GM18507 (cell line): ENCODE measurements at regions not wholly inside any gene's neighbourhood (a gene's known extent, or its start where the extent isn't known, plus 50 kb on each side); places are given as distances from the start of the nearest gene placed in this dataset.

Source experiments
- DNase-seq: peaks from one replicate; pipeline ENCODE4 v3.0.0; 2011; ENCODE audit warnings: low read depth; ENCODE audit not compliant: insufficient read length; ENCODE audit errors: extremely low spot score
- FAIRE-seq: peaks from 2 replicates; lab custom pipeline; 2011; peaks lifted over from hg19 to GRCh38; lab: Jason Lieb, UNC

DNA sequence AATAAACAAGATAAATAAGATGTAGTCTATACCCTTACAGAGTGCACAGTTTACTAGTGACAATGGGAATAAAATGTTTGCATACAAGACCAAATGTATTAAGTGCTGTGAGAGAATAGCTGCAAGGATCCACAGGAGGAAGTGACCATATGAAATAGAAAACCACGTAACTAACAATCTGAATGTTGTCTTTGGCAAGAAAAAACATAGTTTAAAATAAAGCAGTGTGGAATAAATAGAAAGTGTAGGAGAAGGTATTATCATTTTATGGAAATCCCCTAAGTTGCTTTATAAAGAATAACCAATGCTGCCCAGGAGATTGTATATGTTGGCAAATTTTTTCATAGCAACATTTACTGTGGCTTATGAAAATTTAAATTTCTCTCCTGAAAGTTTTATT lies 116.1 kb downstream of the PCDH7 start:
- DNase-seq, result no peak
- no peak for FAIRE-seq

DNA sequence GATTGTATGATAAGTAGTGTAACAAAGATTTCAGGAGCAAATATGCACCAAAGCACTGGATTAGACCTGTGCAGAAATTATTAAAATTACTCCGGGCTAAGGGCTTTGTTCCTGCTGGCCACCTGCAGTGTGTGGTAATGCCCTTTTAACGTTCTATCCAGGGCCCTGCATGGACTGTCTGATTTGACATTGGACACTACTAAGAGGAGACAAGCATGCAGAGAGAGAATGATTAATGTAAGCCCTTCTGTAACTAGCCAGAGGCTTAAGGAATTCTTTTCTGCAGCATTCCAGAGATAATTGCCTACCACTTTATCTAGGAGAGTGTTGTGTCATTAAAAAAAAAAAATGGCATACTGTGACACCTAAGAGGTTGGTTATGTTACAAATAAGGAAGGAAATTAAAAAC lies 117.0 kb downstream of the PCDH7 start:
- no peak for FAIRE-seq

DNA sequence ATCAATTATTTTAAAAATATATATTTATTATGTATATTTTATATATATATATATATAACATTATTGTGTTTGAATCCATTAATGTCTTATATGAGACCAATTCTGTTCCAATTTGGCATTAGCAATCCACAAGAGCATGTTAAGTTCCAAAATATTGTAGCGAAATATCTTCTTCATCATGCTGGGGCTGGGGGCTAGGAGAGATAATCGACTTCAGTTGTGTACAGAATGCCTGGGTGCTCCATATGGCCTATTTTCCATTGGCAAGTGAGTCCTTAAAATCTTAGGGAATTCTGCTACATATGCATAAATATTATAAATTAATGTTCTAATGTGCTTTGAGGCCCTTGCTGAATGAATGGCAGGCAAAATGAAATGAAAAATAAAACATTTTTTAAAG lies 117.7 kb downstream of the PCDH7 start:
- FAIRE-seq, result no peak
- DNase-seq, result no peak

More for the DNA sequence above, 117.0 kb downstream of the PCDH7 start:
- no peak for DNase-seq

DNA sequence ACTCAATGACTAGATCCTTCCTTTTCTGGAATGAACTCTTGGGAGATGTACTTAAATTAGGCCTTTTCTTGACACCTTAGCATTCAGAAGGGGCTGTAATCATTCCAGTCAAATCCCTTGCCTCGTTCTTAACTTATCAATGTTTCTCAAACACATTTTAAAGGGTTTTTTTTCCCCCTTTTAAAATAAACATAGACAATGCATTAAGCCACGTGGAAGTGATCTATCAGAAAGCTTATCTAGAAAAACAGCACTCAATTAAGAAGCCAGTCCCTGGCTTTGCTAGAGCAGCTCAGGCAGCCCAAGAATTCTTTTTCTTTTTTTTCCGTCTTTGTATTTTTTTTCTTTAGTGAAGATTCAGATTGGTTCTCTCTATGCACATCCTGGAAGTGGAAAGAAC lies 118.2 kb downstream of the PCDH7 start:
- FAIRE-seq (no peak), DNase-seq (no peak)

DNA sequence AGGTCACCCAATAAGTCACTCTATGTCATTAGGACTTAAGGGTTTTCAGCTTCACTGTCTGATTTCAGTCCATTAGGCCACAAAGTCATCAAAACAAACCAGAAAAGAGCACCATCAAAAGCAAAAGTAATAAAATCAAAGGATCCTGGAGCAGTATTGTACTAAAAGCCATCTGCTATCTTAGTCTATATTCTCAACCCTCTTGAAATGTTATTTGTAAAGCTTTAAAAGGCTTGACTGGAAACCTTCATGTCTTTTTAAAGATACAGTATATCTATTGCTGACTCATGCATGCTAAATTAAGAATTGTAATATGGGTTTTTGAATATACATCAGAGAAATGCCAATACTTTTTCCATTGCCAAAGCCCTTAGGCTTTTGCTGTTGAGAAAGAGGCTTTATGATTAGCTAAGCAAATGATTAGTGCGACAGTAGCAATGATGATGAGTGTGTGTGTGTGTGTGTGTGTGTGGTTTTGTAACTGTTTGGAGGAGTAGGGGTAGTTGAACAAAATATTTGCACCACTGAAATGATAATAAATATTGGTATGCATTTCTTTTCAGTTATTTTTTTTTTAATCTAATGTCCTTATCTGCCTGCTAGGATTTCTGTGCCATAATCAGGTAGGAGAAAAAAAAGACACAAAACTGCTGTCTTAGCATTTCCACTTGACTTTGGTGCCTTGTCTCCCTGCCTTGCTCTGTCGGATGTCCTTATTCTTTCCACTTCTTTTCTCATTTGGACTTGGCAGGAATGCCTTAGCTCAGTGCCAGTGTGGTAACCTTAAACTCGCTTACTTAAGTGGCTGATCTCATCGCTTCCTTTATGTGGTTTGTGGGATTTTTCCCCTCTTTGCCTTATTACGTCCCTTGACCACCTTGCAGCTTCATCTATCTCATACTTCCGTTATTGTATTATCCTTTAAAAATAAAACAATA lies 119.7 kb downstream of the PCDH7 start:
- DNase-seq (no peak), FAIRE-seq (no peak)

DNA sequence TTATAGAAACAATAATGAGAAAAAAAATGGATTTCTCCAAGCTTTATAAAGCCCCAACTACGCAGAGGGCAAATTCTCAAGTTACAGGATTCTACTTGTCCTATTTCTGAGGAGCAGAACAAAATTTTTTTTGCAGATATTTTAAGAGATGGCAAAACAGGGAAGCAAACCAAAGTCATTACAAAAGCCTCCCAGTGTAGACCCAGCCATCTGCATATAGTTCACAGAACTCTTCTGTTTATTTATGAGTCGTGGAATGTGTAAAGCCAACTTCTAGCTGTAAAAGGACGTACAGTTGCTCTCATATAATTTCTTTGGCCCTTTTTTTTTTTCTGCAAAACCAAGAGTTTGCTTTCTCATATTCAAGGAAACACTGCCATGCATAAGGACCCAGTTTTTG lies 120.4 kb downstream of the PCDH7 start:
- DNase-seq (no peak), FAIRE-seq (no peak)

DNA sequence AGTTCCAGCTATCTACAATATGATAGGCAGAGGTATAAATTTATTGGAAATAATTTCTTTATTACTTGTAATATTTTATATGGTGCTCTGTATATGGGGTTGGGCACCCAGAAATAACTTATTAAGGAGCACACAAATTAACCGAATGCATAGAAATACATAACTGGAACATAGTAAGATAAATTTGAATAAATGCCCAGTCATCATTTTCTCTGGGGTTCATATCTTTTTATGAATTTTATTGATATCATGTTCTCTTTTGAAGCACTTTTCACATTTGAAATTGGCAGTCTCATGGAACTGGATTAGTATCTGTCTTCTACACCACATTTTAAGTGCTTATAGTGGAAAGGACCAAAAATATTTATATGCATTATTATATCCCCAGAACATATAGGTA lies 122.0 kb downstream of the PCDH7 start:
- no peak for DNase-seq
- no peak for FAIRE-seq

DNA sequence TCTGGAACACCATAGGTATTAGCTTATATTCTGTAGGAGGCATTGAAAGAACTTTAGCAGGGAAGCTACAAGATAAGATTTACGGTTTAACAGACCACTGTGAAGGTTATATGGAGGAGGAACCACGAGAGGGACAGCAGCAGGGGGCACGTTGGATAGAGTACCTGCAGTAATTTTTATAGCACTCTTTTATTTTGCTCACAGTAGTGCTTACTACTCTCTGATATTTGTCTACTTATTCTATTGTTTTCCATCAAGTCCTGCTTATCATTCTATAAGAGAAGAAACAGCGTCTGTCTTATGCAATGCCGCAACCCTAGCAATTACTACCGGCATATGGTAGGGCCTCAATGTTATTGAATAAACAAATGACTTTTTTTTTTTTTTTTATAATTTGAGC lies 122.5 kb downstream of the PCDH7 start:
- no peak for FAIRE-seq
- DNase-seq, result no peak

DNA sequence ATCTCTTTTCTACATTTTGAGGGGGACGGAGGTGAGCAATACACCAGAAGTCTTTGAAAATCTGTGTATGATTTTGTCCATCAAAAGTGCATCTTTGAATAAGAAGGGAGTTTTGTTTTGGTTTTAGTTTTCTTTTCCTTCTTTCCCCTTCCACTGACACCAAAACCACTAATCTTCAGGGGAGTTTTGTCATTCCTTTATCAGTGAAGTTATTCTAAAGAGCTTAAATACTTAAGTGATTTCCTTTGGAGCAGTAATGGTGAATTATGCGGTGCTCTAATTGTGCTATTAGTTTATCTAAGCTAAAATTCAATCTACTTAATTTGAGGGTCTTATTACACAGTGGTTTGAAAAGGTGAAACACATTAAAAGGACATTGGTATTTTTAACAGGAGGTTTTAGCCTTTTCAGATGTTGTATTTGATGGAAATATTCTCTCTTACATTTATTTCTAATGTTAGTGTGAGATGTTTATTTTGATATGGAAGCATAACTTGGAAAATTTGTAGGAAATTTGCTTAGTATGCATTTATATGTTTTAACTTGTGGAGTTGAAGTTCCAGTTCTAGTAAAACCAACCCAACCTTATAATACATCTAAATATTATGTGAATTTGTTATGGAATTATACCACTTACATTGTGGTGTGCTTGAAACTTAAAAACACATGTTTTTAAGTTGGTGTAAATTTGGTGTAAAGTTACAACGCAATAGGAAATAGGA lies 124.9 kb downstream of the PCDH7 start:
- DNase-seq, result no peak
- no peak for FAIRE-seq

DNA sequence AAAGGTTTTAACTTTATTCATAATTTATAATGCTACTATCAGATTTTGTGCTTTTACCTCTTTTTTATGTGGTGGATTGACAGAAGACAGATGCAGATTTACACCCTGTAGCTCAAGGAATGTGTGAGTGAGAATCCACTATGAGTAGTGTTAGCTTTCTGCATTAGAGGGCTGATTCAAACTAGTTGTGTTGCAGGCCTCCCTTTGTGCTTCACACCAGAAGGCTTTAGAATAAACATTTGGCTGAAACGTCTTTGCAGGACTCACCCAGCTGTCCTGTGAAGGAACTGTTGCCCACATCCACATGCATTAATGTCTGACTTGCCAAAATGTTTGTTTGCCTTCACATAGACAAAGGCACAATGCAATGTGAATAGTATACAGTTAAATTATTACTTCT lies 127.0 kb downstream of the PCDH7 start:
- FAIRE-seq (no peak), DNase-seq (no peak)

DNA sequence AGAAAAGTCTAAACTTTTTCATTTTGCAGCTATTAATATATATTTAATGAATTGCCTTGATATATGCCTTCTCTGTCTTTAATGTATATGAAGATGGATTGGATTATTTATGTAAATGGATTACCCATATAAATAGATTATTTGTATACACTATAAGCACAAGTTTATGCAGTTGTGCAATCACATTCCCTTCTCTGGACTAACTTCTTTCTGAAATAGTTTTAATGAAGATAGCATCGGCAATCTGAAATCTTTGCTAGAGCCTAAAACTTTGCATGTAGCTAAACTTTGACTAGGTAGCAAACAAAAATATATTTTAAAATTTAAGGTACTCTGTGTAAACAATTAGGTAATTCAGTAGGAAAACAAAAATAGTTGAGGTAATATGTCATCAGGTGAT lies 127.8 kb downstream of the PCDH7 start:
- FAIRE-seq (no peak), DNase-seq (no peak)

DNA sequence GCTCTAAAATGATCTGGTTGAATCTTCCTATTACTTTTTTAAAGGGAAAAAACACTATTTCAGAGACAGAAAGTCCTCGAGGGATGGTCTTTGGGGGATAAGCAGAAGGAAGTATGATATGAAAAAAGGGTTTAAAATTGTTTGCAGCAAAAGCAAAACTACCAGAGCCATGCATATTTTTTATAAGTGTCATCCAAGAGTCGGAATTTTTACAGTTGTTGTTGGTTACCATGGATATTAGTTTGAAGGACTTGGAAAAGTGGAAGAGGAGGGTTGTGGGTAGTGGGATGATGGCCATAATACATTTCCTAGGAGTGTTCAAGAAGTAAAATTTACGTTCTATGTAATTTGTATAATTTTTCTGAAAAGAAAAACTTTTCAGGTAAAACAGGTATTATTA lies 134.4 kb downstream of the PCDH7 start:
- no peak for FAIRE-seq
- DNase-seq, result no peak

DNA sequence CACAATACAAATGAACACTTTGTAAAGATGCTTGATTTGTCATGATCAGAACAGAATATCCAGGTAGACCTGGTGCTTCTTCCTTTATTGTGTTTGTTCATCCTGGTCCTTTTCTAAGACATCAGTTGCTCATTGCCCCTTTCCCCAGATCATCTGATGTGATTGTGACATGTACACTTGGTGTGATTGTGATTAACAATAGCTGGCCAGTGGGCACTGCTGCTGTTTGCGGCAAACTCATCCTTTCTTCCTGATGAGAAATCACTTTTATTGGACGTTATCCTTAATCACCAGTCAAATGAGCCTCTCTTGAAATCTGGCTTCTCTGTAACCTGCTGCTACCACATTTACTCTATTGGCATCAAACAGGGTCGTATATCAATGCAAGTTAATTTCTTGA lies 135.1 kb downstream of the PCDH7 start:
- FAIRE-seq, result no peak
- no peak for DNase-seq

DNA sequence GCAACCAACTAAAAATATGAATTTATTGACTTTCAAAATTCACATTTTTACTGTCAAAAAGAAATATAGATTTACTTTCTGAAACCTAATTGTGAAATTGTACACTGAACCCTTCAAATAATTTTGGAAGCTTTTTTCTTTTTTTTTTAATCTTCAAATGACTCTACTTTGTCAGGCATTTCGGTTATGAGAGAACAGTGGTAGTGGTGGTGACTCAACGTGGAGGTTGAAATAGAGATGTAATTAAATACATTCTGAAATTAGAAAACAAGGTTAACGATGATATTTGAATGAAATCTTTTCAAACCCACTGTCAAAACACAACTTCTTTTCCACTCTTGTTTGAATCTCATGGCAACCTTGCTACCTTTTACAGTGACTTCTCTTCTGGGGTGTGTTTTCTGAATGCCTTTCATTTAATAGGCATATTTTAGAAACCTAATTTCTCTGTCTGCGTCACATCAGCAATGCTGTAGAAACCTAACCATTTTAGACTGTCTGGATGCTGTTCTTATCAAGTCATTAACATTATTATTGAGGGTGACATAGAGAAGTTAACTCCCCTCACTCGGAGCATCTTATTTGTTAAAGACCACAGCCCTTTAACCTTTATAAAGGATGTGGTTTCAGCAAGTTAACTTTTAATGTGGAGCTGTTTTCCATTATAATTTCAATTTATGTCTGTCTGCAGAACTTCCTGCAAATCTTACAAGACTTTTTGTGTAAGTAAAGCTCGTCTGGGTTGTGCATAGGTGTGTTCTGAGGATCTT lies 136.8 kb downstream of the PCDH7 start:
- DNase-seq, result no peak
- no peak for FAIRE-seq

DNA sequence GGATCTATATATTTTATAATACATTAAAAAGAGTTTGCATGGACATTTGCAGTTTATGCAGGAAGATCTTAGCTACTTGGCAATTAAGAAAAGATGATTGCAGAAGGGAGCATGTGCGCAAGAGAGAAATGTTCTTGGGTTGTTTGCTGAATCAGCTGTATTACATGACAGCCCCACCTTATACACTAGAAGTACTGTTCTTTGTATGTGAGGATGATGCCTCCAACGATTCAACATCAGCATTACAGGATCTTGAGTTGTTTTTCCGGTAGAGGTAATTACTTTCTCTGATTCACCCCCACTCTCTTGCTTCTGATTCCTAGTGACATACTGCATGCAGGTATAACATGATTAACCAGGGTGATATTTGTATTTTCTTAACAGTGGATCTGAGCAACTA lies 140.8 kb downstream of the PCDH7 start:
- no peak for FAIRE-seq
- no peak for DNase-seq

DNA sequence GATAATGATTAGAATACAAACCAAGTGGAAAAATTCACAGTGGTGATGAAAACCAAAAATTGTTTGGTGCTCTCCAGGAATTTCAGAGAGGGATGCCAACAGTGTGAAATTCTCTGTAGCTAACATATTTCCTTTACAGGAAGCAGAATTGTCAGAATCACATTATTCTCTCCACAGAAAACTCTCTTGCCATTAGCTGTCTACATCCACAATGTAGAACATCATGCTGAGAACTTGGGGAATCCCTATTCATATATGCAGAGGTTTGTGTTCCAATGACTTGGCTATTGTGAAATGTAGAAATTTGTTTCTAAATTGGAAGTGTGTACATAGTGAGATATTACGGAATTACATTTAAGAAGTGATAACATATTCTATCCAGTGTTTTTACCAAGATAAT lies 142.0 kb downstream of the PCDH7 start:
- no peak for FAIRE-seq

DNA sequence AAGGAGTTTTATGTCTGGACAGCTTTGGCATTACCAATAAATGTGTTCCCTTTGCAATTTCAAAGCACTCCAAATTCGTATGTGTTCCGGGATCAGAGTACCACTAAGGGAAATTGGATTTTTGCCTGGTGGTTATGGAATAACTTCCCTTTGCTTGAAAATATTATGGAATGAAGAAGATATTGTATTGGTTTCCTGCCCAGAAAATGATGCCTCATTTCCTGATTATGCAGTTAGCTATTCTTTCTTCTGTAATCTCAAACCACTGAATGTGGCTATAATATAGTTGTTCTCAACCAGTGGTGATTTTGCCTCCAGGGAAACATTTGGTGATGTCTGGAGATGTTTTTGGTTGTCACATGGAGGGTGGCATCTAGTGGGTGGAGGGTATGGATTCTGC lies 142.9 kb downstream of the PCDH7 start:
- FAIRE-seq (no peak), DNase-seq (no peak)

More for the DNA sequence above, 142.0 kb downstream of the PCDH7 start:
- no peak for DNase-seq

DNA sequence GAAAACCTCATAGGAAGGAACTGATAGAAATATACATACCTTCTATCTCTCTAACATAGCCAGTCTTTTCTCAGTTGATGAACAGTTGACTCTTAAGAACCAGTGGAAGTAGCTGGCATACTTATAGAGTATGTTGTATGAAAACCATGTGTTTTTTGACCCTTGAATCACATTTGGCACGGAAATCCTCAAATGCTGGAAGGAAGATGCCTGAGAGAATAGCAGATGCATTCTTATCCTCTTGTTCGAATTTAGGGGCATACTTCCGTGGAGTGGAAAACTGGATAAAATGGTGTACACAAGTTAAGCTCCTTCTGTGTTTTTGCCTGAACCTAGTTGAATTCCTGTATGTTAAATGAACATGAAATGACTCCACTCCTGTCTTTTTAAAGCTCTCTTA lies 145.5 kb downstream of the PCDH7 start:
- no peak for FAIRE-seq
- no peak for DNase-seq

DNA sequence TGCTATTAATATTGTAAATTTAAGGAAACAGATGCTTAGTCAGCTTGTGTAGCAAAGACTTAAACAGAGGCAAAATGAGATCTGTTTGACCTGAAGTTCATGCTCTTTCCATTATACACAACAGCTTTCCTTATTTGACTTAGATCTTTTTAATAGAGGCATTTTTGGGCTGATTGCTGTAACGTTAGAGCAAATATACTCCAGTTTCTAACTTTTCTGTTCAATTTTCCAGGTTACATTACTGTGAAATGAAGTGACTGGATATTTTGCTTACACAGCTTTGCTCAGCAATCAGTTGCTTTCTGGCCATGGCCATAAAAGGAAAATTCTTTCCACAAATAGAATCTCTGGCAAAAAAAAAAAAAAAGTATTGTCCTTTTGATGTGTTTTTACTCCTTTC lies 146.2 kb downstream of the PCDH7 start:
- FAIRE-seq, result no peak
- no peak for DNase-seq

DNA sequence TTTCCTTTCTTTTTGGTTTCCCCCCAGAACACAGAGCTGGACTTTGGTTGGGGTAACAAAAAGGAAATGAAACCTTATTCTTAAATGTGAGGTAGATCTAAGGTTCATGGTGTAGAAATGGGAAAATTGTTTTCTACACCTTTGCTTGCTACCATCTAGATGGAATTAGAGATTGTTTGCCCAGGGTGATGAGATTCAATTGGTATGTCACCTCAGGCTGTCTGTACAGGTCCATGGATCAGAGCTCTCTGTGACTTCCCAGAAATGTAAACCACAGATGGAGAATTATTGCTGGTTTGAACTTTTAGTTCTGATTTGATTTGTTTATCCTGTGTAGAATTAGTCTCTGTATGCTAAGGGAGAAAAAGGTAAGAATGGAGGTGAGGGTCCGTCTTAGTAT lies 146.7 kb downstream of the PCDH7 start:
- no peak for FAIRE-seq

More for the DNA sequence above, 146.7 kb downstream of the PCDH7 start:
- DNase-seq, result no peak
